GM23338 (cell line): ENCODE measurements at regions not wholly inside any gene's neighbourhood (a gene's known extent, or its start where the extent isn't known, plus 50 kb on each side); places are given as distances from the start of the nearest gene placed in this dataset.

Source experiments
- ATAC-seq: fragments of 200-7000 bp; cut with Tn5 transposase; 3 replicates; pipeline ENCODE4 v1.9.1; 2020
- DNase-seq: peaks from one replicate; pipeline ENCODE4 v3.0.0-alpha.2; 2015; ENCODE audit warnings: low spot score
- H2AFZ ChIP-seq: fragments of 200-600 bp; sonication (generic); 2 replicates; pipeline ENCODE4 v1.8.0; 2016; ENCODE audit warnings: antibody characterized with exemption, mild to moderate bottlenecking, moderate library complexity
- H3F3A ChIP-seq: fragments of 200-600 bp; sonication (generic); replicated peaks from 2 replicates; pipeline ENCODE4 v1.8.0; 2017; ENCODE audit warnings: antibody characterized with exemption, mixed run types, low read depth
- H3K27ac ChIP-seq: fragments of 200-600 bp; sonication (generic); 2 replicates; pipeline ENCODE4 v1.6.1; 2016; ENCODE audit warnings: low read depth
- H3K27me3 ChIP-seq: fragments of 200-600 bp; sonication (generic); 2 replicates; pipeline ENCODE4 v1.8.0; 2016; ENCODE audit warnings: mild to moderate bottlenecking, mixed run types, moderate library complexity; ENCODE audit not compliant: insufficient read depth
- H3K36me3 ChIP-seq: fragments of 200-600 bp; sonication (generic); 2 replicates; pipeline ENCODE4 v1.8.0; 2016; ENCODE audit warnings: mild to moderate bottlenecking; ENCODE audit not compliant: insufficient read depth
- H3K4me1 ChIP-seq: fragments of 200-600 bp; sonication (generic); 2 replicates; pipeline ENCODE4 v1.8.0; 2016; ENCODE audit warnings: mild to moderate bottlenecking, moderate library complexity; ENCODE audit not compliant: insufficient read depth
- H3K4me2 ChIP-seq: fragments of 200-600 bp; sonication (generic); 2 replicates; pipeline ENCODE4 v1.7.1; 2017; ENCODE audit warnings: mixed run types
- H3K4me3 ChIP-seq: fragments of 200-600 bp; sonication (generic); 2 replicates; pipeline ENCODE4 v1.6.1; 2016; ENCODE audit warnings: mixed run types
- H3K79me2 ChIP-seq: fragments of 200-600 bp; sonication (generic); replicated peaks from 2 replicates; pipeline ENCODE4 v1.8.0; 2017; ENCODE audit warnings: mild to moderate bottlenecking; ENCODE audit not compliant: insufficient read depth
- H3K9me2 ChIP-seq: fragments of 200-600 bp; sonication (generic); 2 replicates; pipeline ENCODE4 v1.8.0; 2017; ENCODE audit not compliant: insufficient read depth
- H4K20me1 ChIP-seq: fragments of 200-600 bp; sonication (generic); replicated peaks from 2 replicates; pipeline ENCODE4 v1.8.0; 2017; ENCODE audit warnings: mild to moderate bottlenecking; ENCODE audit not compliant: insufficient read depth
- H3K27ac Mint-ChIP-seq: 2 replicates; pipeline ENCODE4 v1.8.0; 2020; ENCODE audit warnings: inconsistent platforms, mild to moderate bottlenecking, moderate library complexity, mixed read lengths
- H3K27me3 Mint-ChIP-seq: 3 replicates; pipeline ENCODE4 v1.8.0; 2022; ENCODE audit warnings: low read depth, mild to moderate bottlenecking, moderate library complexity, mixed read lengths, inconsistent platforms; ENCODE audit not compliant: insufficient read depth, poor library complexity
- H3K36me3 Mint-ChIP-seq: 3 replicates; pipeline ENCODE4 v1.8.0; 2021; ENCODE audit warnings: low read depth, mild to moderate bottlenecking, inconsistent platforms, moderate library complexity, mixed read lengths
- H3K4me1 Mint-ChIP-seq: 3 replicates; pipeline ENCODE4 v1.8.0; 2020; ENCODE audit warnings: mild to moderate bottlenecking, inconsistent platforms, mixed read lengths
- H3K4me3 Mint-ChIP-seq: 3 replicates; pipeline ENCODE4 v1.8.0; 2021; ENCODE audit warnings: moderate library complexity, mild to moderate bottlenecking, inconsistent platforms, mixed read lengths
- H3K9me3 Mint-ChIP-seq: 3 replicates; pipeline ENCODE4 v1.8.0; 2020; ENCODE audit warnings: moderate library complexity, mild to moderate bottlenecking, inconsistent platforms, mixed read lengths
- EZH2 ChIP-seq: fragments of 200-600 bp; sonication (generic); IDR thresholded peaks from one replicate; pipeline ENCODE4 v1.8.0; 2017; ENCODE audit warnings: antibody characterized with exemption, mild to moderate bottlenecking, low read depth; ENCODE audit not compliant: unreplicated experiment
- EZH2phosphoT487 ChIP-seq: fragments of 200-600 bp; sonication (generic); IDR thresholded peaks from one replicate; pipeline ENCODE4 v1.8.1; 2018; ENCODE audit warnings: antibody characterized with exemption; ENCODE audit not compliant: unreplicated experiment
- JUNB ChIP-seq: IDR thresholded peaks from one replicate; pipeline ENCODE4 v1.6.1; 2016; ENCODE audit warnings: antibody characterized with exemption; ENCODE audit not compliant: unreplicated experiment
- NANOG ChIP-seq: IDR thresholded peaks from 2 replicates; pipeline ENCODE4 v1.6.1; 2016; ENCODE audit warnings: antibody characterized with exemption, borderline replicate concordance
- POLR2AphosphoS5 ChIP-seq: IDR thresholded peaks from 2 replicates; pipeline ENCODE4 v1.6.1; 2016; ENCODE audit warnings: antibody characterized with exemption, low read depth
- STAT1 ChIP-seq: IDR thresholded peaks from one replicate; pipeline ENCODE4 v1.6.1; 2016; ENCODE audit warnings: antibody characterized with exemption; ENCODE audit not compliant: unreplicated experiment
- ZNF114 ChIP-seq: fragments of 250-450 bp; sonication (Bioruptor Pico); IDR thresholded peaks from 2 replicates; pipeline ENCODE4 v1.5.0; 2020; ENCODE audit warnings: mild to moderate bottlenecking, moderate library complexity
- ZNF331 ChIP-seq: fragments of 250-450 bp; sonication (Bioruptor Pico); IDR thresholded peaks from 2 replicates; pipeline ENCODE4 v1.5.0; 2020; ENCODE audit warnings: low read depth, mild to moderate bottlenecking, moderate library complexity
- TF ChIP-seq, protein P1 (sequence below), 2 experiments: fragments of 200-600 bp in 1 of 2; sonication (generic) in 1 of 2; conservative IDR thresholded peaks; 2 replicates each; pipeline versions ENCODE4 v1.5.1 to v1.6.1; 2016 to 2017; ENCODE audit warnings: antibody characterized with exemption in 2 of 2, low read depth in 2 of 2, mild to moderate bottlenecking in 2 of 2, moderate library complexity in 1 of 2

DNA sequence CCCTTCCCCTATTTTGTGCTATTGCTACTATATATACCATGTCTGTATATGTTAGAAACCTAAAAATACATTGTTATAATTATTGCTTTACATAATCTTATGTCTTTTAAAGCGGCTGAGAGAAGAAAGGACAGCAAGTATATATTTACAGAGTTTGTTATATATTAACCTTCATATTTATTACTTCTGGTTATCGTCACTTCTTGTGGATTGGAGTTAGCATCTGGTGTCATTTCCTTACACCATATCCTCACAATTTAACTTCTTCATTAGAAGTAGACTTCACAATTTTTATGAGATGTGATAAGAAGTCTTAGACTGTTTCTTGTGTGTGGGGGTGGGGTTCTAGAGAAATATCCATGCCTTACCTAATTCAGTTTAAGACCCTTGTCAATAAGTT is 123.1 kb downstream of the ATXN3L start (continued):
- TF ChIP-seq NANOG = no peak
- no peak for TF ChIP-seq ZNF114 (CRISPR knock-in tag)
- no peak for TF ChIP-seq EZH2
- TF ChIP-seq, protein P1, sequence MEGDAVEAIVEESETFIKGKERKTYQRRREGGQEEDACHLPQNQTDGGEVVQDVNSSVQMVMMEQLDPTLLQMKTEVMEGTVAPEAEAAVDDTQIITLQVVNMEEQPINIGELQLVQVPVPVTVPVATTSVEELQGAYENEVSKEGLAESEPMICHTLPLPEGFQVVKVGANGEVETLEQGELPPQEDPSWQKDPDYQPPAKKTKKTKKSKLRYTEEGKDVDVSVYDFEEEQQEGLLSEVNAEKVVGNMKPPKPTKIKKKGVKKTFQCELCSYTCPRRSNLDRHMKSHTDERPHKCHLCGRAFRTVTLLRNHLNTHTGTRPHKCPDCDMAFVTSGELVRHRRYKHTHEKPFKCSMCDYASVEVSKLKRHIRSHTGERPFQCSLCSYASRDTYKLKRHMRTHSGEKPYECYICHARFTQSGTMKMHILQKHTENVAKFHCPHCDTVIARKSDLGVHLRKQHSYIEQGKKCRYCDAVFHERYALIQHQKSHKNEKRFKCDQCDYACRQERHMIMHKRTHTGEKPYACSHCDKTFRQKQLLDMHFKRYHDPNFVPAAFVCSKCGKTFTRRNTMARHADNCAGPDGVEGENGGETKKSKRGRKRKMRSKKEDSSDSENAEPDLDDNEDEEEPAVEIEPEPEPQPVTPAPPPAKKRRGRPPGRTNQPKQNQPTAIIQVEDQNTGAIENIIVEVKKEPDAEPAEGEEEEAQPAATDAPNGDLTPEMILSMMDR (conservative IDR thresholded peaks at IDR 0.05; ENCODE audit: low read depth in 2 of 2) = no peak
- no peak for TF ChIP-seq ZNF331
- TF ChIP-seq JUNB = no peak
- TF ChIP-seq EZH2phosphoT487 = no peak
- TF ChIP-seq POLR2AphosphoS5 = no peak
- TF ChIP-seq STAT1 = no peak

DNA sequence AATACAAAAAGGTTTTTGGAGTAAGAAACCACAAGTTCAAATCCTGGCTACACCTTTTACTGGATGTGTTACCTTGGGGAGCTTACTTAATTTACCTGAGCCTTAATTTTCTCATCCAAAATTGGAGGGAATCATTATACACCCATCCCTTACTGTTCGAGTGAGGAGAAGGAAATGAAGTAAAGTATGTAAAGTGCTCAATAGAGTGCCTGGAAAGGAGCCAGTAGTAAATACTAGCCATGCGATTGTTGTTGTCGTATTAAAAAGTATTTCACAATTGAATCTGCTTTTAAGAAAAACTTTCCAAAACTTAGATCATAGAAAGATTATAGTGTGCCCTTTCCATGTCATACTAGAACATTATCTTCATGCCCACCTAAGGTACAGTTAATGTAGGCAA is 124.5 kb downstream of the ATXN3L start:
- Histone ChIP-seq H3K9me2 (no peaks in the 10 kb centered on the region), H3F3A (no peaks in the 10 kb centered on the region; the same call in 1 of the 2 replicates), H3K27ac (no peak overlapping the region), H3K36me3 (no peaks in the 10 kb centered on the region), H3K27me3 (no peaks in the 10 kb centered on the region), H3K79me2 (no peaks in the 10 kb centered on the region), H3K4me3 (no peak overlapping the region), H2AFZ (no peak overlapping the region), H3K4me1 (peaks cover 17% of the 10 kb centered on the region), H3K4me2 (no peak overlapping the region), H4K20me1 (no peaks in the 10 kb centered on the region)
- Mint-ChIP-seq H3K27me3 (no peaks in the 10 kb centered on the region), H3K4me3 (no peak overlapping the region), H3K4me1 (peaks cover 20% of the 10 kb centered on the region), H3K27ac (no peak overlapping the region), H3K36me3 (no peaks in the 10 kb centered on the region), H3K9me3 (no peaks in the 10 kb centered on the region; the same call in 2 of the 3 replicates)
- ATAC-seq = no peak
- DNase-seq = no peak
- TF ChIP-seq NANOG (no peak), EZH2phosphoT487 (no peak)
- TF ChIP-seq, protein P1 (conservative IDR thresholded peaks at IDR 0.05; ENCODE audit: low read depth in 2 of 2) = no peak
